ENCODE measurements at regions not wholly inside any gene's neighbourhood (a gene's known extent, or its start where the extent isn't known, plus 50 kb on each side); places are given as distances from the start of the nearest gene placed in this dataset.

- no peak for DNase-seq
Observed at GRCh38 chr2:217687771-217688170, 315.0 kb downstream of the TNS1 start.

GRCh38 chr2:217685255-217685605, 317.6 kb downstream of the TNS1 start:
- no peak for DNase-seq

GRCh38 chr2:217684431-217685254, 318.2 kb downstream of the TNS1 start:
- no peak for DNase-seq

GRCh38 chr2:217683106-217683870, 319.5 kb downstream of the TNS1 start:
- DNase-seq: no peak

- DNase-seq: no peak
Observed at GRCh38 chr2:217681791-217682190, 321.0 kb downstream of the TNS1 start.

GRCh38 chr2:217680381-217680780, 322.4 kb downstream of the TNS1 start:
- no peak for DNase-seq

GRCh38 chr2:217673627-217674026, 329.2 kb downstream of the TNS1 start:
- DNase-seq: no peak

GRCh38 chr2:217672472-217672871, 330.3 kb downstream of the TNS1 start:
- DNase-seq: no peak

- no peak for DNase-seq
Observed at GRCh38 chr2:217671871-217672270, 330.9 kb downstream of the TNS1 start.

- no peak for DNase-seq
Observed at GRCh38 chr2:217671075-217671474, 331.7 kb downstream of the TNS1 start.

GRCh38 chr2:217669831-217670230, 333.0 kb downstream of the TNS1 start:
- no peak for DNase-seq

- no peak for DNase-seq
Observed at GRCh38 chr2:217667512-217667911, 335.3 kb downstream of the TNS1 start.

GRCh38 chr2:217667035-217667434, 335.8 kb downstream of the TNS1 start:
- no peak for DNase-seq

GRCh38 chr2:217666338-217666737, 336.5 kb downstream of the TNS1 start:
- DNase-seq: no peak

- DNase-seq: no peak
Observed at GRCh38 chr2:217664761-217665160, 338.0 kb downstream of the TNS1 start.

- DNase-seq: no peak
Observed at GRCh38 chr2:217662984-217663602, 339.7 kb downstream of the TNS1 start.

GRCh38 chr2:217661378-217661777, 341.4 kb downstream of the TNS1 start:
- no peak for DNase-seq

GRCh38 chr2:217660423-217660822, 342.4 kb downstream of the TNS1 start:
- no peak for DNase-seq

GRCh38 chr2:217658806-217659205, 344.0 kb downstream of the TNS1 start:
- no peak for DNase-seq

GRCh38 chr2:217657252-217657651, 345.5 kb downstream of the TNS1 start:
- no peak for DNase-seq

GRCh38 chr2:217656316-217656715, 346.5 kb downstream of the TNS1 start:
- no peak for DNase-seq

GRCh38 chr2:217655651-217656050, 347.1 kb downstream of the TNS1 start:
- DNase-seq: no peak

- DNase-seq: no peak
Observed at GRCh38 chr2:217654168-217654567, 348.6 kb downstream of the TNS1 start.

Measured in GF-D8 (cell line).